B cell (primary cell): ENCODE measurements at regions not wholly inside any gene's neighbourhood (a gene's known extent, or its start where the extent isn't known, plus 50 kb on each side); places are given as distances from the start of the nearest gene placed in this dataset.

Experiments used
- ATAC-seq: fragments of 200-7000 bp; cut with Tn5 transposase; one replicate; pipeline ENCODE4 v1.10.0; 2021; ENCODE audit warnings: low read depth, mild to moderate bottlenecking, moderate number of reproducible peaks, moderate library complexity
- CTCF ChIA-PET: fragments of 350-600 bp; sonication (Branson Sonifier 250); formaldehyde crosslinking; loops from one replicate; lab custom pipeline; 2021; ENCODE audit warnings: antibody characterized with exemption, inconsistent platforms; lab: Charles Lee
- POLR2A ChIA-PET: fragments of 350-600 bp; sonication (Branson Sonifier 250); formaldehyde crosslinking; loops from one replicate; lab custom pipeline; 2021; ENCODE audit warnings: antibody characterized with exemption; lab: Charles Lee
- DNase-seq: peaks from one replicate; pipeline ENCODE4 v3.0.0; 2013
- H2AFZ ChIP-seq: 2 replicates; pipeline ENCODE4 v1.6.1; 2012; ENCODE audit warnings: mild to moderate bottlenecking, low read depth, low read length; ENCODE audit not compliant: insufficient read depth, poor library complexity, severe bottlenecking
- H3K27ac ChIP-seq, 2 donors: 1 replicate in 1 of 2; 2 replicates in 1 of 2; pipeline ENCODE4 v1.5.1; 2012 to 2013; ENCODE audit warnings: low read length in 2 of 2, mild to moderate bottlenecking in 2 of 2, moderate library complexity in 1 of 2
- H3K27me3 ChIP-seq, 4 experiments: fragments of 200-600 bp in 1 of 4; sonication (generic) in 1 of 4; replicated peaks in 1 of 4; 1 replicate in 2 of 4; 2 replicates in 2 of 4; pipeline versions ENCODE4 v1.6.1 to v1.7.0; 2013 to 2016; ENCODE audit warnings: low read length in 3 of 4, mild to moderate bottlenecking in 2 of 4, mixed read lengths in 1 of 4, moderate library complexity in 1 of 4; ENCODE audit not compliant: insufficient read depth in 4 of 4, control insufficient read depth in 3 of 4; ENCODE audit errors: control extremely low read depth in 1 of 4
- H3K36me3 ChIP-seq, 2 experiments: replicated peaks in 1 of 2; 1 replicate in 1 of 2; 2 replicates in 1 of 2; pipeline versions ENCODE4 v1.6.1 to v1.7.1; 2013; ENCODE audit warnings: low read length in 1 of 2; ENCODE audit not compliant: insufficient read depth in 2 of 2, control insufficient read depth in 1 of 2; ENCODE audit errors: control extremely low read depth in 1 of 2, extremely low read depth in 1 of 2
- H3K4me1 ChIP-seq, 2 donors: fragments of 200-600 bp in 1 of 2; sonication (generic) in 1 of 2; 1 replicate in 1 of 2; 2 replicates in 1 of 2; pipeline versions ENCODE4 v1.5.1 to v1.6.1; 2013 to 2017; ENCODE audit warnings: low read length in 2 of 2; ENCODE audit not compliant: control insufficient read depth in 2 of 2, insufficient read depth in 2 of 2
- H3K4me2 ChIP-seq: replicated peaks from 2 replicates; pipeline ENCODE3; 2012; ENCODE audit warnings: mild to moderate bottlenecking, low read depth, low read length; ENCODE audit not compliant: poor library complexity, severe bottlenecking
- H3K4me3 ChIP-seq, 5 experiments: fragments of 200-600 bp in 1 of 5; sonication (generic) in 1 of 5; 1 replicate in 3 of 5; 2 replicates in 2 of 5; pipeline versions ENCODE4 v1.5.1 to v1.7.0; 2011 to 2016; ENCODE audit warnings: low read length in 4 of 5, mild to moderate bottlenecking in 4 of 5, low read depth in 2 of 5, control low read depth in 1 of 5, moderate library complexity in 1 of 5; ENCODE audit not compliant: insufficient read depth in 1 of 5; ENCODE audit errors: control extremely low read depth in 1 of 5, extremely low read depth in 1 of 5
- H3K79me2 ChIP-seq: fragments of 200-600 bp; sonication (generic); one replicate; pipeline ENCODE4 v1.6.0; 2016; ENCODE audit warnings: low read length; ENCODE audit not compliant: control insufficient read depth, insufficient read depth
- H3K9ac ChIP-seq: fragments of 200-600 bp; sonication (generic); 2 replicates; pipeline ENCODE4 v1.6.1; 2017; ENCODE audit warnings: mild to moderate bottlenecking, low read length, moderate library complexity
- H3K9me3 ChIP-seq, 3 donors: one replicate each; pipeline versions ENCODE4 v1.6.1 to v1.7.1; 2013; ENCODE audit warnings: low read length in 2 of 3; ENCODE audit not compliant: control insufficient read depth in 2 of 3, insufficient read depth in 1 of 3; ENCODE audit errors: control extremely low read depth in 1 of 3
- H4K20me1 ChIP-seq: 2 replicates; pipeline ENCODE4 v1.6.0; 2012; ENCODE audit warnings: mild to moderate bottlenecking, low read length; ENCODE audit not compliant: insufficient read depth, control insufficient read depth, poor library complexity, severe bottlenecking
- H3K27ac Mint-ChIP-seq: one replicate; pipeline ENCODE4 v1.8.0; 2021; ENCODE audit warnings: mixed read lengths
- H3K27me3 Mint-ChIP-seq: one replicate; pipeline ENCODE4 v1.8.0; 2021; ENCODE audit warnings: mixed read lengths
- H3K4me1 Mint-ChIP-seq: one replicate; pipeline ENCODE4 v1.8.0; 2021; ENCODE audit warnings: mixed read lengths
- H3K4me3 Mint-ChIP-seq: one replicate; pipeline ENCODE4 v1.8.0; 2021; ENCODE audit warnings: mixed read lengths
- H3K9me3 Mint-ChIP-seq: one replicate; pipeline ENCODE4 v1.8.0; 2022; ENCODE audit warnings: mixed read lengths; ENCODE audit not compliant: insufficient read depth
- EZH2 ChIP-seq: IDR thresholded peaks from 2 replicates; pipeline ENCODE4 v1.6.1; 2012; ENCODE audit warnings: borderline replicate concordance, low read depth, mild to moderate bottlenecking, moderate library complexity, low read length; ENCODE audit not compliant: insufficient read depth, poor library complexity, severe bottlenecking
- WGBS: methylation state at CpG from one replicate; pipeline ENCODE4 v1.1.5; 2013; ENCODE audit warnings: missing lambda C conversion rate; ENCODE audit not compliant: insufficient coverage; 5-methylcytosine and 5-hydroxymethylcytosine counted together
- intact Hi-C: fragments of 100-400 bp; cut with micrococcal nuclease; formaldehyde crosslinking; loops from one replicate; pipeline ENCODE4 v1.10.0; 2022
- TF ChIP-seq, protein P1 (sequence below): fragments of 200-600 bp; IDR thresholded peaks from one replicate; pipeline ENCODE4 v1.8.0; 2022; ENCODE audit warnings: antibody characterized with exemption, mild to moderate bottlenecking

DNA sequence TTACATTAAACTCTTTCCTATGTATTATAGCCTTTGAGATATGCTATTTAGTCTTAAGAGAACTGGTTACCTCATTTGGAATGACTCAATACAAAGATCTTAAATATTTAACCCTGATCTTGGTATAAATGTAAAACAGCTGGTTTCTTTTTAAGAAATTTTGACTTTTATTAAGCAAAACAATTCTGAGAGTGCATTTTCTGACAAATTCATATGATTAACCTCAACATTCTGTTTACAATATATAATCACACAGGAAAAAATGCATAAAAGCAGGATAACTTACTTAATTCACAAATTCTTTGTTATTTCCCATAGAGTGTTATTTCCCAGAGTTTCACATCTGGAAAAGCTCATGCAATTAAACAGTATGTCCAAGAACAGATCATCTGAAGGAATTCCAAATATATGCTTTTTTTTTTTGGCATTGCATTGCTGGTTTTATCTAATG lies 400.4 kb upstream of the THBS1 start:
- no peaks in the 10 kb centered on the region for H3K27me3 Mint-ChIP-seq
- ChIA-PET CTCF (no interaction called here), POLR2A (no interaction called here)
- no peaks in the 10 kb centered on the region for H3K4me1 Mint-ChIP-seq
- Histone ChIP-seq H4K20me1 (no peaks in the 10 kb centered on the region), H2AFZ (no peak overlapping the region), H3K4me2 (no peak overlapping the region), H3K79me2 (no peaks in the 10 kb centered on the region), H3K4me1 (no peaks in the 10 kb centered on the region), H3K27me3 (no peaks in the 10 kb centered on the region), H3K36me3 (no peaks in the 10 kb centered on the region), H3K9ac (no peak overlapping the region), H3K27ac (no peak overlapping the region), H3K9me3 (no peaks in the 10 kb centered on the region), H3K4me3 (no peak overlapping the region)
- intact Hi-C loops, result no loop called here
- TF ChIP-seq EZH2, result no peak
- TF ChIP-seq, protein P1, sequence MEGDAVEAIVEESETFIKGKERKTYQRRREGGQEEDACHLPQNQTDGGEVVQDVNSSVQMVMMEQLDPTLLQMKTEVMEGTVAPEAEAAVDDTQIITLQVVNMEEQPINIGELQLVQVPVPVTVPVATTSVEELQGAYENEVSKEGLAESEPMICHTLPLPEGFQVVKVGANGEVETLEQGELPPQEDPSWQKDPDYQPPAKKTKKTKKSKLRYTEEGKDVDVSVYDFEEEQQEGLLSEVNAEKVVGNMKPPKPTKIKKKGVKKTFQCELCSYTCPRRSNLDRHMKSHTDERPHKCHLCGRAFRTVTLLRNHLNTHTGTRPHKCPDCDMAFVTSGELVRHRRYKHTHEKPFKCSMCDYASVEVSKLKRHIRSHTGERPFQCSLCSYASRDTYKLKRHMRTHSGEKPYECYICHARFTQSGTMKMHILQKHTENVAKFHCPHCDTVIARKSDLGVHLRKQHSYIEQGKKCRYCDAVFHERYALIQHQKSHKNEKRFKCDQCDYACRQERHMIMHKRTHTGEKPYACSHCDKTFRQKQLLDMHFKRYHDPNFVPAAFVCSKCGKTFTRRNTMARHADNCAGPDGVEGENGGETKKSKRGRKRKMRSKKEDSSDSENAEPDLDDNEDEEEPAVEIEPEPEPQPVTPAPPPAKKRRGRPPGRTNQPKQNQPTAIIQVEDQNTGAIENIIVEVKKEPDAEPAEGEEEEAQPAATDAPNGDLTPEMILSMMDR, result no peak
- DNase-seq (no peak), ATAC-seq (no peak)
- no peak overlapping the region for H3K27ac Mint-ChIP-seq
- H3K4me3 Mint-ChIP-seq, result no peak overlapping the region
- no peaks in the 10 kb centered on the region for H3K9me3 Mint-ChIP-seq

DNA sequence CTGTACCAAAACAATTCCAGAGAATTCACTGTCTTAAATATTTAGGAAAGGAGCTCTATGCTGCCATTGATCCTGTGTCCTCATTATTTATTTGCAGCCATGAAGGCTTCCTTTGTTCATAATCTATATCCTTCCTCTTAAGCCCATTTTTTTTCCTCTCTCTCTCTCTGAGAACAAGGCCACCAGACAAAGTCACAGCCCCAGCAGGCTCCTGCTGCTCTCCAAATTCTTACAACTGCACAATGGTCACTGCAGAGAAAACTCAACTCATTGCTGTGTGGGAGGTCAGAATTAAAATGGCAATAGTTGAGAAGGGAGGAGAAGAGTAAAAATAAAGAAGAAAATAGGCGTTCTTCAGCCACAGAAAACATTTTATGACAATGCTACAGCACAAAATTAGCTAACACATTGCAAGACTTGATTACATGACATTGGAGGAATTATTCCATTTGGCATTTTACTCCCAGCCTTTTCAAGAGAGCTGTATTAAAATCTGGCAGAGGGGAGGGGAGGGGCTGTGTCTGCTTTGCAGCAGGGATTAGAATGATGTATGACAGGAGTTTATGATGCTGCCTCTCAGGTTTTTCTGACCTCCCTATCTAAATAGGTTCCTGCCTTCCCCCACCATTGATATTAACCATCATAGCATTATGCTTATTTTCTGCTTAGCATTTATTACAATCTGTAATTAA lies 399.7 kb upstream of the THBS1 start:
- no peak overlapping the region for H3K9ac ChIP-seq
- H3K27me3 ChIP-seq, result no peaks in the 10 kb centered on the region
- ChIA-PET POLR2A (no interaction called here), CTCF (no interaction called here)
- H3K4me3 Mint-ChIP-seq, result no peak overlapping the region
- H3K4me1 ChIP-seq, result no peaks in the 10 kb centered on the region
- H2AFZ ChIP-seq, result no peak overlapping the region
- TF ChIP-seq EZH2, result no peak
- TF ChIP-seq, protein P1, result no peak
- no peaks in the 10 kb centered on the region for H3K9me3 ChIP-seq
- H3K4me3 ChIP-seq, result no peak overlapping the region
- no peak overlapping the region for H3K4me2 ChIP-seq
- no peaks in the 10 kb centered on the region for H4K20me1 ChIP-seq
- H3K27ac Mint-ChIP-seq, result no peak overlapping the region
- no CpG with 5 or more reads among the region's 1 CpG for WGBS
- H3K4me1 Mint-ChIP-seq, result no peaks in the 10 kb centered on the region
- H3K79me2 ChIP-seq, result no peaks in the 10 kb centered on the region
- H3K9me3 Mint-ChIP-seq, result no peaks in the 10 kb centered on the region
- H3K27ac ChIP-seq, result no peak overlapping the region
- no peaks in the 10 kb centered on the region for H3K36me3 ChIP-seq
- no peaks in the 10 kb centered on the region for H3K27me3 Mint-ChIP-seq
- intact Hi-C loops, result no loop called here
- DNase-seq (no peak), ATAC-seq (no peak)
